Umbilical cord (tissue), 1 donor: ENCODE measurements at regions not wholly inside any gene's neighbourhood (a gene's known extent, or its start where the extent isn't known, plus 50 kb on each side); places are given as distances from the start of the nearest gene placed in this dataset.
"Not testable (repeated sequence)": the region's sequence is repeated elsewhere in the genome, so short reads cannot be mapped to it uniquely, and the experiment has no call there.

Source experiments
- DNase-seq: peaks from one replicate; pipeline ENCODE4 v3.0.0-alpha.2; 2015; ENCODE audit warnings: low spot score

- DNase-seq: not testable (repeated sequence)
Measured at GRCh38 chr3:75319776-75320175, 344.4 kb upstream of the FRG2C start.

- no peak for DNase-seq
Measured at GRCh38 chr3:75320369-75320768, 343.8 kb upstream of the FRG2C start.

- no peak for DNase-seq
Measured at GRCh38 chr3:75321060-75321459, 343.1 kb upstream of the FRG2C start.

GRCh38 chr3:75323936-75324335, 340.2 kb upstream of the FRG2C start:
- DNase-seq: not testable (repeated sequence)

- no peak for DNase-seq
Measured at GRCh38 chr3:75325716-75326115, 338.4 kb upstream of the FRG2C start.

- DNase-seq: no peak
Measured at GRCh38 chr3:75327453-75327852, 336.7 kb upstream of the FRG2C start.

- no peak for DNase-seq
Measured at GRCh38 chr3:75329476-75330097, 334.5 kb upstream of the FRG2C start.

- DNase-seq: not testable (repeated sequence)
Measured at GRCh38 chr3:75330446-75330845, 333.7 kb upstream of the FRG2C start.

GRCh38 chr3:75332090-75332489, 332.0 kb upstream of the FRG2C start:
- DNase-seq: not testable (repeated sequence)

GRCh38 chr3:75332794-75333193, 331.3 kb upstream of the FRG2C start:
- no peak for DNase-seq

- DNase-seq: no peak
Measured at GRCh38 chr3:75334299-75334698, 329.8 kb upstream of the FRG2C start.

- DNase-seq: no peak
Measured at GRCh38 chr3:75337226-75337900, 326.8 kb upstream of the FRG2C start.

GRCh38 chr3:75338342-75338741, 325.8 kb upstream of the FRG2C start:
- DNase-seq: no peak

- no peak for DNase-seq
Measured at GRCh38 chr3:75341324-75342067, 322.6 kb upstream of the FRG2C start.

- DNase-seq: no peak
Measured at GRCh38 chr3:75342425-75342824, 321.7 kb upstream of the FRG2C start.

GRCh38 chr3:75350536-75350935, 313.6 kb upstream of the FRG2C start:
- not testable (repeated sequence) for DNase-seq

GRCh38 chr3:75362086-75362784, 301.9 kb upstream of the FRG2C start:
- peak; percentile 9 for DNase-seq

GRCh38 chr3:75372964-75373363, 291.2 kb upstream of the FRG2C start:
- not testable (repeated sequence) for DNase-seq

- not testable (repeated sequence) for DNase-seq
Measured at GRCh38 chr3:75379840-75380239, 284.3 kb upstream of the FRG2C start.

GRCh38 chr3:75380276-75380771, 283.8 kb upstream of the FRG2C start:
- DNase-seq: no peak

GRCh38 chr3:75384016-75384415, 280.1 kb upstream of the FRG2C start:
- DNase-seq: not testable (repeated sequence)
